GM19239 (cell line): ENCODE measurements at regions not wholly inside any gene's neighbourhood (a gene's known extent, or its start where the extent isn't known, plus 50 kb on each side); places are given as distances from the start of the nearest gene placed in this dataset.

Source experiments
- DNase-seq: peaks from one replicate; pipeline ENCODE4 v3.0.0; 2011; ENCODE audit warnings: low spot score; ENCODE audit not compliant: insufficient read length
- FAIRE-seq: peaks from 2 replicates; lab custom pipeline; 2011; peaks lifted over from hg19 to GRCh38; lab: Jason Lieb, UNC

DNA sequence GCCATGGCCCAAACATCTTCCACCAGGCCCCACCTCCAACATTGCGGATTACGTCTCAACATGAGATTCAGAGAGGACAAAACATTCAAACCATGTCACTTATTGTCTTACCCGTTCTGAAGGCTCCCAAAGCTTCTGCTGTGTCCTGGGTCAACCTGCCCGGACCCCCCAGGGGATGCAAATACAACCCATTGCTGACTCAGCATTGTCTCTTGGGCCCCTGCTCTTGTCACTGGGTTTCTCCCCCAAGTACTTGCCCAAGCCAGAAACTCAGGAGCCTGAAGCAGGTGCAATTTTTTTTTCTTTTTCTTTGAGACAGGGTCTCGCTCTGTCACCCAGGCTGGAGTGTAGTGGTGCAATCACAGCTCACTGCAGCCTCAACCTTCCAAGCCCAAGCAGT is 144.5 kb downstream of the KCTD15 start:
- no peak for DNase-seq

DNA sequence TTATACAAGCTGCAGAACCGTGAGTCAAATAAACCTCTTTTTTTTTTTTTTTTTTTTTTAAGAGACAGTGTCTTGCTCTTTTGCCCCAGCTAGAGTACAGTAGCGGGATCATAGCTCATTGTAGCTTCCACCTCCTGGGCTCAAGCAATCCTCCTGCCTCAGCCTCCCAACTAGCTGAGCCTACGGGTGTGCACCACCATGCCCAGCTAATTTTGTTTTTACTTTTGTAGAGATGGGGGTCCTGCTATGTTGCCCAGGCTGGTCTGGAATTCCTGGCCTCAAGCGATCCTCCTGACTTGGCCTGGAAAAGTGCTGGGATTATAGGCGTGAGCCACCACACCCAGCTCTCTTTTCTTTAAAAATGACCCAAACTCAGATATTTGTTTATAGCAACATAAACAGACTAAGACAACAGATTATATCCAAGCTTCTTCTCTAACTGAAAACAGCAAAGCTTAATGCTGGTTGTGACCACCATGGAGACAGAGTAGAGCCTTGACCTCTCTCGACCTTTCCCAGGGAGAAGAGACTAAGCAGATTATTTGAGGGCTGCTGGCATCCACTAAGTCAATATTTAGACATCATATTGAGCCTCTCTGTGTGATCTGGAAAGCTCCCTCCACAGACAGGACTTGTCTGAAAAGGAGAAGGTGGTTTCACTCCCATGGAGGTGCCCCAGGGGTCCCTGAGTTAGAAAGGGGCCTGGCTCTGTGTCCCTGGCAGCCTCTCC is 150.0 kb downstream of the KCTD15 start:
- no peak for FAIRE-seq
- no peak for DNase-seq

More for the DNA sequence above, 144.5 kb downstream of the KCTD15 start:
- no peak for FAIRE-seq

DNA sequence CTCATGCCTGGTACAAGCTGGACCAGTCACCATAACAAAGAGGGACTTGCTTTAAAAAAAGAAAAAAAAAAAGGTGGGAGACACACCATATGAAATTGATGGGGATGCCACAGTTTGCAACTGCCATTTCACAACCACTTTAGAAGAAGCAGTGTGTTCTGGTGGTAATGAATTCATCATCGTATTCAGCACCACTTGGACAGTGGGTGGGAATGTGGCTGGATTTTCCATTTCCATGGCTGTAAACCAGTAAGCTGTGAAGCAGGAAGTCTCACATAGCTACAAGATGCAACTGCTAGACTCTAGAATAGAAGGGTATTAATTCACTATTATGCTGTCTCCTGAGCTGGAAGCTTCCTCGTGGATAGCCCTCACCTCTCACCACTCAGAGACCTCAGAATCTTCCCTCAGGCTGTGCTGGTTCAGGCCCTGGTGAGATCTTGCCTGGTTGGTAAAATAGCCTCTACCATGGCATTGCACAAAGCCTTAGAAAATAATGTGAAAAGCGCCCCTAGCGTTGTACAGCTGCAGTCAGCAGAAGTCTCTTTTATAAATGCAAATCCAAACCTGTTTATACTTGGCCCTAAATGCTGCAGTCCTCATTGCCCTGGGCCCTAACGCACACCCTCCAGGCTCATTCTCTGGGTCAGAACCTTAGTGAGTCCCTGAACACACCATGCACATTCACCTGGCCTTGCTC is 150.7 kb downstream of the KCTD15 start:
- FAIRE-seq (no peak), DNase-seq (no peak)

DNA sequence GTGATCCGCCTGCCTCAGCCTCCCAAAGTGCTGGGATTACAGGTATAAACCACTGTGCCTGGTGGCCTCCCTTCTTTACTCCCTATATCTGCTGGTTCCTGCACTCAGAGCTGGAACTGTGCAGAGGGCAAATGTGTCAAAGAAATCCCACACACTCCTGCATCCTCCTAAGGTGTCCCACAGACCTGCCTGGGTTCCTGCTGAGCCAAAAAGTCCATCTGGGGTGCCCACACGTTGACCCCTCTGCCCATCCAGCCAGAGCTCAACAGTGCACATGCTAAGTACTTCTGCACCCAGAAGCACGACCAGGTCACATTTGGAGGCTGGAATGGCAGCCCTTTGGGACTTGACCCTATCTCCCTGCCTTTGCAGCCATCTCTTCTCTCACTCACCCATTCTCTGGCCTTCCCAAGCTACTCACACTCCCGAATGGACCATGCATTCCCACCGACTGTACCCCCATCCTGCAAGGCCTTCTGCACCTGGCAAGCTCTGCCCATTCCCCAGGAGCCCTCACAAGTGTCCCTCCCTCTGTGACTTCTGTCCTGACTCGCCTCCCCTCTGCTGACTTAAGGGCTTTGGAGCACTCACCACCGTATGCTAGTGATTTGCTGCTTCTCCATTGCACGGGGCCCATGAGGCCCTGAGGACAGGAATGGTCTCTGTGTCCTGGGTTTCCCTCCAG is 152.1 kb downstream of the KCTD15 start:
- no peak for FAIRE-seq
- DNase-seq = no peak

DNA sequence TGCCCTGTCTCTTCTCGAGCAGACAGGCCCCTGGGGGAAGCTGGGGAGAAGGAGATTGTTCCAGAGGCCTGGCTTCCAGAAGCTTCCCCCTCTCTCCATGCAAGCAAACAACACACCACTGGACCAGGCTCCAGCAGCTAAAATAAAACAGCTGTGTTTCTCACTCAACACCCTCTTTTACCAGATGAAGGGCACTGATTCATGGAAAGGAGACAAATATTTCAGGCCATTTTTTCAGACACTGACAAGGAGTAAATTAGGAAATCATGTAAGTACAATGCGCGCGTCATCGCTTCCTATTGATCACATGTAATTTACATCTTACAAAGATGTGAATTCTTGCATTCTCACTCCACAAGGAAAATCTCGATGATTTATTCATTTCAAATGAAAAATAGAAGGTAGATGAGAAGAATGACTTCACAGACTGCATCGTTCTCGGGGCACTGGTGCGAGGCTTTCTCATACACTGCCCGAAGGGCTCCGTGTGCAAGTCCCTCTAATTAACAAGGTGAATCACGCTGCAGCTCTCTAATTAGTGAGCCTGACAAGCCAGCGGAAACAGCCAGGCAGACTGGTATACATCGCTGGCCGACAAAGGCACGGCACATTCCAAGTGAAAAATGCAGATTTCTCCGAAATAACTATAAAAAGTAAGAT is 153.6 kb downstream of the KCTD15 start:
- DNase-seq (no peak), FAIRE-seq (no peak)

DNA sequence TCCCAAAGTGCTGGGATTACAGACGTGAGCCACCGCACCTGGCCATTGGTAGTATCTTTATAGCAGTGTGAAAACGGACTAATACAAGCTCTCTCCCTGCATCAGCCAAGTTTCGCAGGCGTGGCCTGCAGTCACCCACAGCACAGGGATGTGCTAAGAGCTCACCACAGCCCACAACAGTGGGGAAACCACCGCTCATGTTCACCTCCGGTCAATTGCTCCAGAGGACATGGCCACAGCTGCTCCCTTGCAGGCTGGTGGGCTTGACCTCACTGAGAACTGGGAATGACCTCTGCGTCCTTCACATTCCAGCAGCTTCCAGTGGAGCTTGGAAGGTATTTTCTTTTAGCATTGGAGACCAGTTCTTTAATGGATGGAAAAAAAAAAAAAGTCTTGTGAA is 156.4 kb downstream of the KCTD15 start:
- FAIRE-seq (no peak), DNase-seq (no peak)

DNA sequence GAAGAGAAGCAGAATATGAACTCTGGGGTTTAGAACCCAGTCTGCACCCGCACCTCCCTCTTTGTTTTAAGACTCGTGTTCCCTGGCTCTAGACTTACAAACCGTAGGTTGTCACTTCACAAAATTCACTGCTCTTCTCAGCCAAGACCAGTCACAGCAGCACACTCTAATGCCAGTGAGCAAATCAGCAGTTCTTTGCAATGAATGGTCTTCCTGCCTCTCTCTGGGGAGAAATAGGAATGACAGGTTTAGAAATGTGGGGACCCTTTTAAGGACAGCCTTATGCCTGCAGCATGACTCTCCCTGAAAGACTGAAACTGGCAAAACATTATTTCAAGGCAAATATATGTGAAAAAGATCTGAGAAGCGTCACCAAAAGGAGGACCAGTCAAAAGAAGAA is 156.9 kb downstream of the KCTD15 start:
- DNase-seq (no peak), FAIRE-seq (no peak)

DNA sequence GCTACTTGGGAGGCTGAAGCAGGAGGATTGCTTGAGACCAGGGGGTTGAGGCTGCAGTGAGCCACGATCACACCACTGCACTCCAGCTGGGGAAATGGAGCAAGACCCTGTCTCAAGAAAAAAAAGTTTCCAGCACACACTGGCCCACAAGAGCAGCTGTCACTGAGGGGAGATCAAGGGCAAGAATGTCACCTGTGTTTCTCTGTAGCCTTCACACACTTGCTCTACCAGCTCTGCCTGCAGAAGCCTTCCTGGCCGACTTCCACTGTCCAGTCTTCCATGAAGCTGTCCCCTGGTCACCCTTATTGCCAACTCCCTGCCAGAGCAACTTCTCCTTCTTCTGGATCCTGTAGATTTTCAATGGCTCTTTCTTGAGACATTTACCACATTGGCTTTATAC is 158.0 kb downstream of the KCTD15 start:
- FAIRE-seq (no peak), DNase-seq (no peak)

DNA sequence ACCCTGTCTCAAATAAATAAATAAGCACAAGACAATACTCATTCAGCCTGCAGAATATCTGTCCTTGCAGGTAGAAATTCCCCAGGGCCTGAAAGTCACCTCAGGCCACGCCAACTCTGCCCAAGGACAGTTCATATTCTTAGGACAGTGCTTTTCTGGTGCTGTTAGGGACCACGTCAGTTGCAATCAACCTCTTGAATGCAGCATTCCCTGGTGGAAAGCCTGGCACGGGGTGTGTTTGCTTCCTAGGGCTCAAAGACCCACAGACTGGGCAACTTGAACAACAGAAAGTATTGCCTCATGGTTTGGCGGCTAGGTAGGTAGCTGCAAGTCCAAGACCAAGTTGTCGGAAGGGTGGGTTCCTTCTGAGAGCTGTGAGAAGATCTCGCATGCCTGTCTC is 160.3 kb downstream of the KCTD15 start:
- FAIRE-seq = no peak

DNA sequence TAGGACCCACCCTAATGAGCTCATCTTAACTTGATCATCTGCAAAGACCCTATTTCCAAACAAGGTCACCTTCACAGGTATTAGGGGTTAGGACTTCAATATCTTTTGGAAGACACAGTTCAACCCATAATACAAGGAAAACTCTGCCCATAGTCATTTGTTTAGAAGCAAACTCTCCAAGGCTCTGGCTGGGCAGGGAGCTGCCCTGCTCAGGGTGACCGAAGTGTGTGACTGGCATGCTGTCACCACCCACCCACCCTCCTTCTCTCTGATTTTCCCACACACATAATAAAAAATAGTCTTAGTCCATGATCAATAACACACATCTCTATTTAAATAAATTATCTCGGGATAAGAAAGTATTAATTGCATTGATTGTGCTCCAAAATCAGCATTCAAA is 161.1 kb downstream of the KCTD15 start:
- FAIRE-seq = no peak
- no peak for DNase-seq

More for the DNA sequence above, 160.3 kb downstream of the KCTD15 start:
- DNase-seq = no peak

DNA sequence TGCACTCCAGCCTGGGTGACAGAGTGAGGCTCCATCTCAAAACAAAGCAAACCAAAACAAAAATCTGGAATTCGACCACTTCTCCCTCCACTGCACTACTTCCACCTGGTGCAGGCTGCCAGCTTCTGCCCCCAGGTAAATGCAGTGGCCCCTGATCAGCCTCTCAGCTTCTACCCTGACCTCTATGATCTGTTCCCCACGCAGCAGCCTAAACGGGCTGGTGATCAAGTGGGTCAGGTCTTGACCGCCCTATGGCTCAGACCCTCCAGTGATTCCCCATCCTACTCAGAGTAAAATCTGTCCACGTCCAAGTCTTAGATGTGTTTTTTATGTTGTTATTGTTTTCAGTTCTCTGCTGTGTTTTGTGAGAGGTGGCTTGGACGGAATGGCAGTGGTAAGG is 163.9 kb downstream of the KCTD15 start:
- no peak for FAIRE-seq
- DNase-seq = no peak

DNA sequence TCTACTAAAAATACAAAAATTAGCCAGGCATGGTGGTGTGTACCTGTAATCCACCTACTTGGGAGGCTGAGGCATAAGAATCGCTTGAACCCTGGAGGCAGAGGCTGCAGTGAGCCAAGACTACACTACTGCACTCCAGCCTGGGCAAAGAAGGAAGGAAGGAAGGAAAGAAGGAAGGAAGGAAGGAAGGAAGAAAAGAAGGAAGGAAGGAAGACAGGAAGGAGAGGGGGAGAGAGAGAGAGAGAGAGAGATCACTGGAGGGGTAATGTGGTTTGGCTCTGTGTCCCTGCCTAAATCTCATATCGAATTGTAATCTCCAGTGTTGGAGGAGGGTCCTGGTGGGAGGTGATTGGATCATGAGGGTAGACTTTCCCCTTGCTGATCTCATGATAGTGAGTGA is 165.5 kb downstream of the KCTD15 start:
- no peak for FAIRE-seq
- no peak for DNase-seq

DNA sequence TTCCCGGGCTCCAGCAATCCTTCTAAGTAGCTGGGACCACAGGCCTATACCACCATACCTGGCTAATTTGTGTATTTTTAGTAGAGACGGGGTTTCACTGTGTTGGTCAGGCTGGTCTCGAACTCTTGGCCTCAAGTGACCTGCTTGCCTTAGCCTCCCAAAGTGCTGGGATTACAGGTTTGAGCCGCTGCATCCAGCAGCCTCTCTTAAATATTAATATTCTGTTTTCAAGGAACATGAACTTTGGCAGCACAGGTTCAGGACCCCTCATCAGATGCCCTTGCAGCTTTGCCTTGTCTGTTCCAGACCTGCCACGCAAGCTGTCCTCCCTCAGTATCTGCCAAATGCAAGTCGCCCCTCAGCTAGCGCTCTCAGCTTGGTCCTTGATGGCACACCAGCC is 166.8 kb downstream of the KCTD15 start:
- FAIRE-seq (no peak), DNase-seq (no peak)

DNA sequence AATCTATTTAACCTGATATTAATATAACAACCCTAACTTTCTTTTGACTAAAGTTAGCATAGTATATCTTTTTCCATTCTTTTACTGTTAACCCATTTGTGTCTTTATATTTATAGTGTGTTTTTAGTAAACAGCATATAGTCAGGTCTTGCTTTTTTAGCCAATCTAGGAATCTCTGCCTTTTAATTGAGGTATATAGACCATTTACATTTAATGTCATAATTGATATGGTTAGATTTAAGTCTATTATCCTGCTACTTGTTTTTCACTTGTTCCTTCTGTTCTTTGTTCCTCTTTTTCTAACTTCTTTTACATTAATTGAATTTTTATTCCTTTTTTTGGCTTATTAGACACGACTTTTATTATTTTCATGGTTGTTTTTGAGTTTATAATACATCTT is 174.4 kb downstream of the KCTD15 start:
- no peak for DNase-seq
- FAIRE-seq = no peak

DNA sequence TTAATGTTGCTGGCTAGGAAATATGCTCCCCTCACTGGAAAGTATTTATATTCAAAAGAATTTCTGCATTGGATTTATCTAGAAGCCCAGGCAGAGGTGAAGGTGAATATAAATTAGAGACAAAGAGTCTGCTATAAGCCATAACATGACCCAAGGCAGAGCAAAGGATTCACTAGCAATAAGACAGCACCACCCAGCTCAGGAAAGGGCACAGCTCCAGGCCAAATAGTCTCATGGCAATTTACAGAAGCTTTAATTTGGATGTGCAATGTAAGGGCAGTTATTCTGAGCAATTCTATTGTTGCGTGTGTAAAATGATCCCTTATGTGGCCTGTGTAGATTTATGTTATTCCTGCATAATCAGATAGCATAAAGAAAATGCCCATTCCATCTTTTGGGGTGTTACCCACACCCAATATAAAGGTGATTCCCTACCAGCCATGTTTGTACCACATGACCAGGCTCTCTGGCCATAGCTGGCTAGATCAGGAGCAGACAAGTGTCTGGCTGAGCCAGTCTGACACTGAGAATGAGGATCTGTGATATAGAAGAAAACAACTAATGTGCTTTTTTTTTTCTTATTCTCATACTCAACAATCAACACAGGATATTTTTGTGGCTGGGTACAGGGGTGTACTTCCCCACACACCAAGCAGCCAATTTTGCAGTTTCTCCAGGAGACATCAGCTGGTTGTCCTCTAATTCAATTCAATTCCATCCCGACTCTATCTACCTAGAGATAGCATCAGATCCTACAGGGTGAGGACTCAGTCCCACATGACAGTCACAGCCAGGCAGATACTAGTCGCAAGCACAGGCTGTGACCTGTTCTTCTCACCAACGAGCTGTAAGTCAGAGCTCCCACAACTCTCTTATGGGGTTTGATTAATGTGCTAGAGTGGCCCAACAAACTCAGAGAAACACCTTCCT is 181.4 kb downstream of the KCTD15 start:
- DNase-seq (no peak), FAIRE-seq (no peak)

DNA sequence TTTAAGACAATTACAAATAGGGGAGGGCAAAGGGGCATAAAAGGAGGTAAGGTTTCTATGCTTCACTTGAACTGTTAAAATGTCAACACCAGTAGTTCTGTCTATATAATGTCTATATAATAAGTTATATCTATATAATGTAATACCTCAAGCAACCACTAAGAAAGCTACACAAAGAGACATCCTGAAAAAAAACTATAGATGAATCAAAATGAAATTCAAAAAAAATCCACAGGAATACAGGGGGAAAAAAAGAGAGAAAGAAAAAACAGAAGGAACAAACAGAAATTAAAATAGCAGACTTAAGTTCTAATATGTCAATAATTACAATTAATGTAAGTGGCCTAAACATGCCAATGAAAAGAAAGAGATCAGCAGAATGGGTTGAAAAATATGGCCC is 186.0 kb downstream of the KCTD15 start:
- no peak for FAIRE-seq
- no peak for DNase-seq

DNA sequence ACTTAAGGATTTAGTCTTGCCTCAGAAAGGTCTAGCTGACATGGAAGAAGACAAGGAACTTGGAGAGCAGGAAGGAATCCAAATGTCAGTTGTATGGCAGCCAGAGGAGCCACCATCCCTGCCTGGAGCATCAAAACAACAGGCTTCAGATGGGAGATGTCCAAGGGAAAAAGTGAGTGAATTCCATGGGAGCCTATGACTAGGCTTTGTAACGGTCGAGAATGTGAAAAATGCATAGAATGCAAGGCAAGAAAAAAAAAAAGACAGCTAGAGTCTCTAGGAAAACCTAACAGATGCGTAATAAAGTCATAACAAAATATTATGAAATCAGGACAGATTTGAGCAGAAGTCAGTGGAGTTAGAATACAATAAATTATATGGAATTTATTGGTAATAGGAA is 183.7 kb upstream of the LSM14A start:
- no peak for DNase-seq
- no peak for FAIRE-seq

DNA sequence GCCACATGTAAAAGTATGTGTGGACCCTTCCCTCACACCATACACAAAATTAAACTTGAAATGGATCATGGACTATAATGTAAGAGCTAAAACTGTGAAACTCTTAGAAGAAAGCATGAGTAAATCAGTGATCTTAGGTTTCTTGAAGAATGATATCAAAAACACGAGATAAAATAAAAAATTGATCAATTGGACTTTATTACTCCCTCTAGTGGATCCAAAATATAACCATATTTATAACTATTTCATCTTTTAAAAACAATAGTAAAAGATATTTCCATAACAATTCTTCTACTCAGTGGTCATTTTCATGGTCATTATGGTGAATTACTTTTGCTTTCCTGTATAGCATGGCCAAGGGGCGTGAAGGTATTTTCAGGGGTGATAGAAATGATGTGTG is 174.6 kb upstream of the LSM14A start:
- FAIRE-seq (no peak), DNase-seq (no peak)

DNA sequence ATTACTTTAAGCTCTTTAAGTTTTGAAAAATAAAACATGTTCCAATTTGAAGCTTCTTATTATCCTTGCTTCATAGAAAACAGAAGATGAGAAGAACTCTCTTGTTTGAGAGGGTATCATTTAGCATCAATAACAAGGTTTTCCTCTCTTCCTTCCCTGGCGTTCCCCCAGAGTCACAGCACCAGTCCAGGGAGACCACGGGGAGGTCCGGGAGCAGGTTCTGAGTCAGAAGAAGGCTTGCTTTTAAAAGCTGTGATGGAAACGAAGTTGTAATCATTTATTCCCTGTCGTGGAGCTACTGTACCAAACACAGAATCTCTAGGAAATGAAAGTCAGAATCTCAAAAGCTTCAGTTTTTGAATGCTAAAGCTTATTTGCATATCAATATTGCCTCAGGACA is 174.0 kb upstream of the LSM14A start:
- DNase-seq (no peak), FAIRE-seq (no peak)
